PFSK-1 (cell line): ENCODE measurements at regions not wholly inside any gene's neighbourhood (a gene's known extent, or its start where the extent isn't known, plus 50 kb on each side); places are given as distances from the start of the nearest gene placed in this dataset.

Experiments used
- FOXP2 ChIP-seq: optimal IDR thresholded peaks from 2 replicates; pipeline ENCODE3; 2011; ENCODE audit warnings: borderline replicate concordance, control low read depth, inconsistent platforms; ENCODE audit not compliant: insufficient read depth; ENCODE audit errors: extremely low read length, extremely low read depth
- POLR2AphosphoS5 ChIP-seq: IDR thresholded peaks from 2 replicates; pipeline ENCODE4 v1.6.1; 2012; ENCODE audit warnings: low read depth, mild to moderate bottlenecking, control low read depth, low read length, moderate library complexity
- REST ChIP-seq, 2 experiments: IDR thresholded peaks; 2 replicates each; pipeline versions ENCODE4 v1.6.1 to v1.8.0; 2011 to 2012; ENCODE audit warnings: low read depth in 2 of 2, low read length in 2 of 2, control low read depth in 1 of 2, inconsistent platforms in 1 of 2, mild to moderate bottlenecking in 1 of 2, moderate library complexity in 1 of 2; ENCODE audit not compliant: insufficient read depth in 1 of 2
- SIN3A ChIP-seq: IDR thresholded peaks from 2 replicates; pipeline ENCODE4 v1.6.1; 2012; ENCODE audit warnings: mild to moderate bottlenecking, low read length, moderate library complexity, borderline replicate concordance; ENCODE audit not compliant: insufficient read depth
- TAF1 ChIP-seq: IDR thresholded peaks from 2 replicates; pipeline ENCODE4 v1.6.1; 2012; ENCODE audit warnings: low read length, control low read depth, borderline replicate concordance; ENCODE audit not compliant: insufficient read depth

GRCh38 chr6:5938934-5939333, 67.8 kb downstream of the NRN1 start:
- TF ChIP-seq POLR2AphosphoS5, result no peak
- no peak for TF ChIP-seq REST (IDR thresholded peaks at IDR 0.05; ENCODE audit: insufficient read depth in 1 of 2, low read depth in 2 of 2, low read length in 2 of 2)
- TF ChIP-seq TAF1, result no peak
- TF ChIP-seq SIN3A, result no peak
- TF ChIP-seq FOXP2, result no peak

- TF ChIP-seq TAF1 (no peak), POLR2AphosphoS5 (no peak), SIN3A (no peak), REST (IDR thresholded peaks at IDR 0.05; ENCODE audit: insufficient read depth in 1 of 2, low read depth in 2 of 2, low read length in 2 of 2) (no peak), FOXP2 (no peak)
These were observed 68.6 kb downstream of the NRN1 start for GRCh38 chr6:5937936-5938706.

DNA sequence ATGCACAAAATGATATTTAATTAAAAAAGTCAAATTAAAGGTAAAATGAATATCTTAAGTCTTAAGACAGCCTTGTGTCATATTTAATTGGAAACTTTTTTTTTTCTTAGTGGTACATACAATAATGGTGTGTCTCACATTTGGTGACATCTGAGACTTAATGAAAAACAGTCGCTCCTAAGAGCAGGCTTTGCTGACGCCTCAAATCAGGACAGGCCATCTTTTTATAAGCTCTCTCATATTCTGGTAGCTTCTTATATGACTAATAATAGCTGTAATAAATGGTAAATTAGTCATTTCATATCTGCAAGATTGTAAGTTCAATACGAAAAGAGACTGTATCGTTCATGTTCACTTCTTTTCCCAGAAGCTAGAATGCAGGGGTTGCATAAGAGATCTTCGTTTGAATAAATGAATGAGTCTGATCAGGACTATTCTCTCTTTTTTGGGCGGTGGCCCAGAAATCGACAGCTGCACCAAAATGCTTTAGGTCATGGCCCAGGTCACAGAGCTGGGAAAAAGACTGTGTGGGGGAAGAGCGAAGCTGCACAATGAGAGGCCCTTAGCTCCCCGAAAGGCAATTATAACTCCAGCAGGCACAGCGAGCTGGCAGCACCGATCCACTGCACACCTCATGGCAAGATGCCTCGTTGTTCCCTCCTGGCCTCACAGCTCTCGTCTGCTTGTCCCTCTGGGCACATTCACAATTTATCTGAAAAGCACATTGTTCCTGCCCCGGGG, 69.4 kb downstream of the NRN1 start:
- TF ChIP-seq TAF1, result no peak

GRCh38 chr6:5936631-5937030, 70.1 kb downstream of the NRN1 start:
- TF ChIP-seq SIN3A, result no peak
- TF ChIP-seq POLR2AphosphoS5, result no peak
- TF ChIP-seq REST (IDR thresholded peaks at IDR 0.05; ENCODE audit: insufficient read depth in 1 of 2, low read depth in 2 of 2, low read length in 2 of 2), result no peak
- TF ChIP-seq FOXP2, result no peak
- TF ChIP-seq TAF1, result no peak

- TF ChIP-seq REST (IDR thresholded peaks at IDR 0.05; ENCODE audit: insufficient read depth in 1 of 2, low read depth in 2 of 2, low read length in 2 of 2) (no peak), FOXP2 (no peak), TAF1 (no peak), POLR2AphosphoS5 (no peak), SIN3A (no peak)
These were observed 70.6 kb downstream of the NRN1 start for GRCh38 chr6:5936140-5936539.
